ENCODE measurements at regions not wholly inside any gene's neighbourhood (a gene's known extent, or its start where the extent isn't known, plus 50 kb on each side); places are given as distances from the start of the nearest gene placed in this dataset.
"Not testable (repeated sequence)": the region's sequence is repeated elsewhere in the genome, so short reads cannot be mapped to it uniquely, and the experiment has no call there.

GRCh38 chr21:15212206-15212605, 147.4 kb upstream of the NRIP1 start:
- Histone ChIP-seq H3K27ac (ENCODE audit: low read depth in 1 of 2, low read length in 2 of 2) (peak overlapping the region in 1 of 2 donors; percentile 42), H3K27me3 (ENCODE audit: control insufficient read depth in 2 of 2, insufficient read depth in 2 of 2, low read length in 2 of 2) (no peaks in the 10 kb centered on the region), H3K9me3 (replicated peaks in 1 of 2; ENCODE audit: control insufficient read depth in 1 of 2, insufficient read depth in 1 of 2, low read length in 2 of 2) (no peaks in the 10 kb centered on the region), H3K36me3 (replicated peaks in 1 of 2; ENCODE audit: control insufficient read depth in 1 of 2, insufficient read depth in 2 of 2, low read length in 2 of 2) (no peaks in the 10 kb centered on the region), H3K9ac (ENCODE audit: insufficient read depth, low read length, poor library complexity, severe bottlenecking) (no peak overlapping the region), H3K4me2 (replicated peaks; ENCODE audit: extremely low read depth, low read length, poor library complexity, severe bottlenecking) (peak overlapping the region; percentile 40), H3K4me3 (replicated peaks in 1 of 3; ENCODE audit: low read depth in 2 of 3, low read length in 3 of 3) (peak overlapping the region in 1 of 3 experiments; percentile 32), H3K79me2 (ENCODE audit: insufficient read depth, low read length) (no peaks in the 10 kb centered on the region), H3K4me1 (ENCODE audit: control insufficient read depth in 1 of 2, insufficient read depth in 2 of 2, low read length in 2 of 2) (peaks cover 54 to 61% of the 10 kb centered on the region in 2 donors), H4K20me1 (ENCODE audit: insufficient read depth, low read length) (no peaks in the 10 kb centered on the region), H2AFZ (ENCODE audit: insufficient read depth, low read depth, low read length, poor library complexity, severe bottlenecking) (no peak overlapping the region)
- Mint-ChIP-seq H3K4me3 (no peak overlapping the region), H3K36me3 (no peaks in the 10 kb centered on the region), H3K4me1 (peaks cover 55% of the 10 kb centered on the region), H3K9me3 (no peaks in the 10 kb centered on the region), H3K27ac (no peak overlapping the region), H3K27me3 (ENCODE audit: low read depth in 3 of 3) (peaks cover 0 to 2% (median 0%) of the 10 kb centered on the region in 3 donors)
- intact Hi-C loops (cut with micrococcal nuclease) = no loop called here
- peak in 2 of 3 donors; percentile 51 to 72 for DNase-seq
- no CpG with 5 or more reads among the region's 2 CpGs for WGBS (ENCODE audit: insufficient coverage)
- TF ChIP-seq CTCF (IDR thresholded peaks at IDR 0.05) = no peak

GRCh38 chr21:15218476-15218875, 153.7 kb upstream of the NRIP1 start:
- H3K9me3 Mint-ChIP-seq; H3K27me3 Mint-ChIP-seq (ENCODE audit: low read depth in 3 of 3); H3K4me3 ChIP-seq (replicated peaks in 1 of 3; ENCODE audit: low read depth in 2 of 3, low read length in 3 of 3); H3K79me2 ChIP-seq (ENCODE audit: insufficient read depth, low read length); H3K27me3 ChIP-seq (ENCODE audit: control insufficient read depth in 2 of 2, insufficient read depth in 2 of 2, low read length in 2 of 2); H3K36me3 ChIP-seq (replicated peaks in 1 of 2; ENCODE audit: control insufficient read depth in 1 of 2, insufficient read depth in 2 of 2, low read length in 2 of 2); H3K27ac ChIP-seq (ENCODE audit: low read depth in 1 of 2, low read length in 2 of 2); H3K27ac Mint-ChIP-seq; H3K9me3 ChIP-seq (replicated peaks in 1 of 2; ENCODE audit: control insufficient read depth in 1 of 2, insufficient read depth in 1 of 2, low read length in 2 of 2); intact Hi-C loops (cut with micrococcal nuclease); DNase-seq; H3K4me3 Mint-ChIP-seq; H3K9ac ChIP-seq (ENCODE audit: insufficient read depth, low read length, poor library complexity, severe bottlenecking); H3K36me3 Mint-ChIP-seq; H4K20me1 ChIP-seq (ENCODE audit: insufficient read depth, low read length); H3K4me2 ChIP-seq (replicated peaks; ENCODE audit: extremely low read depth, low read length, poor library complexity, severe bottlenecking); H2AFZ ChIP-seq (ENCODE audit: insufficient read depth, low read depth, low read length, poor library complexity, severe bottlenecking): not testable (repeated sequence)
- H3K4me1 Mint-ChIP-seq = peaks cover 43% of the 10 kb centered on the region
- no CpG with 5 or more reads among the region's 23 CpGs for WGBS (ENCODE audit: insufficient coverage)
- H3K4me1 ChIP-seq (ENCODE audit: control insufficient read depth in 1 of 2, insufficient read depth in 2 of 2, low read length in 2 of 2) = peaks cover 39 to 46% of the 10 kb centered on the region in 2 donors

All from CD14-positive monocyte (primary cell).